ENCODE measurements at regions not wholly inside any gene's neighbourhood (a gene's known extent, or its start where the extent isn't known, plus 50 kb on each side); places are given as distances from the start of the nearest gene placed in this dataset.
"Not testable (repeated sequence)": the region's sequence is repeated elsewhere in the genome, so short reads cannot be mapped to it uniquely, and the experiment has no call there.

GRCh38 chr6:4342407-4343137, 207.2 kb upstream of the ECI2 start:
- no peaks in the 10 kb centered on the region for H3K9me3 ChIP-seq (ENCODE audit: control insufficient read depth, low read length)
- ATAC-seq (ENCODE audit: low FRiP score), result no peak
- no peak for DNase-seq
- no peaks in the 10 kb centered on the region for H3K36me3 ChIP-seq (ENCODE audit: control insufficient read depth in 1 of 2, insufficient read depth in 2 of 2, low read length in 1 of 2)
- WGBS, 2 donors, result 88 to 92% methylated on average over 4 of the region's 4 CpGs
- H3K27me3 ChIP-seq (ENCODE audit: control insufficient read depth in 1 of 2, insufficient read depth in 2 of 2, low read length in 1 of 2), result no peaks in the 10 kb centered on the region
- no peaks in the 10 kb centered on the region for H3K4me1 ChIP-seq (ENCODE audit: control insufficient read depth in 1 of 2, insufficient read depth in 2 of 2, low read length in 2 of 2)
- H3K4me3 ChIP-seq (ENCODE audit: low read length in 2 of 2), result no peak overlapping the region
- intact Hi-C loops (cut with DNase I), result no loop called here
- no peak overlapping the region for H3K27ac ChIP-seq (ENCODE audit: low read depth in 1 of 2, low read length in 2 of 2)

DNA sequence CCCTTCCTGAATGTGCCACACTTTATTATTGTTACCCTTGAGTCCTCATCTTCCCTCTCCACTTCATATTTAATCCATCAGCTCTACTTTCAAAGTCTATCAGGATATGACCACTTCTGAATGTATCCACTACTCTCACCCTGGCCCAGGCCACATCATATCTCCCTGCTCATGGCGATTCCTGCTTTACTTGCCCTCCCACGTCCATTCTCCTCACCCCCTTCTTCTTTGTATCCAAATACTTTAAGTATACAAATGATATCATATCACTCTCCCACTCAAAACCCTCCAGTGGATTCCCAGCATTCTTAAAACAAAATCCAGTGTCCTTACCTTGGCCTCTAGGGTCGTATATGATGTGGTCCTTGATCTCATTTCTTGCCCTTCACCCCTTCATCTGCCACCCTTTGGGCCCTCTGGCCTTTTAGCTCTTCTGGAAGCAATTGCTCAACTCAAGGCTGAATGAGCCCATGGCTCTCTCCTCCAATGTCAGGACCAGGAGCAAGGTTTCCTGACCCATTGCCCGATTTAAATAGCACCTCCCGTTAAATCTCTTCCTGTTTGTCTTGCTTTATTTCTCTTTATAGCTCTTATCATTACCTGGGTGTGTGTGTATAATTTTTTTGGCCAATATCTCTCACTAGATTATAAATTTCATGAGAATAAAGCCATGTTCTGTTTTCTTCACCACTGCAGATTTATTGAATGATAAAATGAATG, 205.9 kb upstream of the ECI2 start:
- WGBS, 2 donors, result 74% methylated on average over 5 of the region's 5 CpGs
- Histone ChIP-seq H3K4me3 (ENCODE audit: low read length in 2 of 2) (no peak overlapping the region), H3K4me1 (ENCODE audit: control insufficient read depth in 1 of 2, insufficient read depth in 2 of 2, low read length in 2 of 2) (no peaks in the 10 kb centered on the region), H3K36me3 (ENCODE audit: control insufficient read depth in 1 of 2, insufficient read depth in 2 of 2, low read length in 1 of 2) (no peaks in the 10 kb centered on the region), H3K9me3 (ENCODE audit: control insufficient read depth, low read length) (no peaks in the 10 kb centered on the region), H3K27ac (ENCODE audit: low read depth in 1 of 2, low read length in 2 of 2) (no peak overlapping the region), H3K27me3 (ENCODE audit: control insufficient read depth in 1 of 2, insufficient read depth in 2 of 2, low read length in 1 of 2) (no peaks in the 10 kb centered on the region)
- DNase-seq (no peak), ATAC-seq (ENCODE audit: low FRiP score) (no peak)
- intact Hi-C loops (cut with DNase I), result no loop called here

DNA sequence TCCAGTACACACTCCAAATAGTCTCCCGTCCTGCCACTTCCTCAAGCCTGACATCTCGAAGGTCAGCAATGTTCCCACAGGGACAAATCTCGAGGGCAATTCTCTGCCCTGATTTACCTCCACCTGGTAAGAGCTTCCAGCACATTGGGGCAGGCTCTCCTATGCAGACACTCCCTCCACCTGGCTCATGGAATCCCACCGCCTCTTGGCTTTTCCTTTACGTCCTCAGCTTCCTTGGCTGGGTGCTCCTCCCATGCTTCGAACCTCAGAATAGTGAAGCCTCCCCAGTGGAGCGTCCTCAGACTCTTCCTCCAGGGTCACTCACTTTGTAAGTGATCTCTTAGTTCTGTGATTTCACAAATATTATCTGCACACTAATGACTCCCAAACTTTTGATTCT, 205.2 kb upstream of the ECI2 start:
- H3K27ac ChIP-seq (ENCODE audit: low read depth in 1 of 2, low read length in 2 of 2), result no peak overlapping the region
- no peaks in the 10 kb centered on the region for H3K4me1 ChIP-seq (ENCODE audit: control insufficient read depth in 1 of 2, insufficient read depth in 2 of 2, low read length in 2 of 2)
- no peak overlapping the region for H3K4me3 ChIP-seq (ENCODE audit: low read length in 2 of 2)
- 86 to 94% methylated on average over 7 of the region's 7 CpGs for WGBS, 2 donors
- H3K9me3 ChIP-seq (ENCODE audit: control insufficient read depth, low read length), result no peaks in the 10 kb centered on the region
- H3K27me3 ChIP-seq (ENCODE audit: control insufficient read depth in 1 of 2, insufficient read depth in 2 of 2, low read length in 1 of 2), result no peaks in the 10 kb centered on the region
- ATAC-seq (ENCODE audit: low FRiP score) (no peak), DNase-seq (no peak)
- H3K36me3 ChIP-seq (ENCODE audit: control insufficient read depth in 1 of 2, insufficient read depth in 2 of 2, low read length in 1 of 2), result no peaks in the 10 kb centered on the region
- intact Hi-C loops (cut with DNase I), result no loop called here

DNA sequence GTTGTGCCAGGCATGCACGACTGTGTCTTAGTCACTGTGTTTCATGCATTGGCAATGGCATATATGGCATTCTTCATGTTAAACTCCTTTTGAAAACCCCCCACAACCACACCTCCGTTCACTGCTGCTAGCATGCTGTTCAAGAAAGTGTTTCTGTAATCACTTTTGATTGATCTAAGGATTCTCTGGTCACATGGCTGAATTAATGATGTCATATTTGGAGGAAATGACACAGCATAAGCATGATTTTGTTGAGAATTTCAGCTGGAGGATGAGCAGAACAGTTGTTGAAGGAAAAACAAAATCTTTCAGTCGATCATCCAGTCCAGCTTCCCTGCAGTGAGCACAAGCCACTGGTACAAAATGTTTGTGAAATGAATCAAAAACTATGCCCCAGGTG, 203.5 kb upstream of the ECI2 start:
- no peak for DNase-seq
- Histone ChIP-seq H3K27ac (ENCODE audit: low read depth in 1 of 2, low read length in 2 of 2) (no peak overlapping the region), H3K36me3 (ENCODE audit: control insufficient read depth in 1 of 2, insufficient read depth in 2 of 2, low read length in 1 of 2) (no peaks in the 10 kb centered on the region), H3K27me3 (ENCODE audit: control insufficient read depth in 1 of 2, insufficient read depth in 2 of 2, low read length in 1 of 2) (no peaks in the 10 kb centered on the region), H3K4me1 (ENCODE audit: control insufficient read depth in 1 of 2, insufficient read depth in 2 of 2, low read length in 2 of 2) (no peaks in the 10 kb centered on the region), H3K4me3 (ENCODE audit: low read length in 2 of 2) (no peak overlapping the region), H3K9me3 (ENCODE audit: control insufficient read depth, low read length) (no peaks in the 10 kb centered on the region)
- intact Hi-C loops (cut with DNase I), result no loop called here
- ATAC-seq (ENCODE audit: low FRiP score), result no peak
- 82 to 84% methylated on average over 3 of the region's 3 CpGs for WGBS, 2 donors

DNA sequence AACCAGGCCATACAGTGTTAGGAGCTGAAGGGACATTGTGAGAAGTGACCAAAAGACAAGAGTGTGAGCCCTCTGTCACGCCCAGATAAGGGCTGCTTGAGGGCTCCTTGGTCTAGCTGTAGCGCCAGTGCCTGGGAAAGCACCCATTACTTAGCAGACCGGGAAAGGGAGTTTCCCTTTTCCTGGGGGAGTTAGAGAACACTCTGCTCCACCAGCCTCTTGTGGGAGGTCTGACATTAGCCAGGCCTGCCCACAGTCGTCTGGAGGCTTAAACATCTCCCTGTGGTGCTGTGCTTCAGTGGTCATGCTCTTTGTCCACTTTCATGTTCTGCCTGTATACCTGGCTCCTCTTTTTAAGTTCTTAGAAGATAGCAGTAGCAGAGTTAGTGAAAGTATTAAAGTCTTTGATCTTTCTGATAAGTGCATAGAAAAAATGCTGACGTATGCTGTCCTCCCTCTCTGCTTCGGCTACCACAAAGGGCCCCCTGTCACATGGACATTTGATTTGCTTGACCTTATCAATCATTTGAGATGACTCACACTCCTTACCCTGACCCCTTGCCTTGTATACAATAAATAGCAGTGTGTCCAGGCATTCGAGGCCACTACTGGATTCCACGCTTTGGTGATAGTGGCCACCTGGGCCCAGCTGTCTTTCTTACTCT, 201.5 kb upstream of the ECI2 start:
- no peaks in the 10 kb centered on the region for H3K27me3 ChIP-seq (ENCODE audit: control insufficient read depth in 1 of 2, insufficient read depth in 2 of 2, low read length in 1 of 2)
- H3K9me3 ChIP-seq (ENCODE audit: control insufficient read depth, low read length), result no peaks in the 10 kb centered on the region
- no peaks in the 10 kb centered on the region for H3K36me3 ChIP-seq (ENCODE audit: control insufficient read depth in 1 of 2, insufficient read depth in 2 of 2, low read length in 1 of 2)
- H3K4me1 ChIP-seq (ENCODE audit: control insufficient read depth in 1 of 2, insufficient read depth in 2 of 2, low read length in 2 of 2), result no peaks in the 10 kb centered on the region
- no peak overlapping the region for H3K27ac ChIP-seq (ENCODE audit: low read depth in 1 of 2, low read length in 2 of 2)
- WGBS, 2 donors, result 75 to 82% methylated on average over 8 of the region's 8 CpGs
- intact Hi-C loops (cut with DNase I), result no loop called here
- ATAC-seq (ENCODE audit: low FRiP score), result no peak
- H3K4me3 ChIP-seq (ENCODE audit: low read length in 2 of 2), result no peak overlapping the region
- no peak for DNase-seq

DNA sequence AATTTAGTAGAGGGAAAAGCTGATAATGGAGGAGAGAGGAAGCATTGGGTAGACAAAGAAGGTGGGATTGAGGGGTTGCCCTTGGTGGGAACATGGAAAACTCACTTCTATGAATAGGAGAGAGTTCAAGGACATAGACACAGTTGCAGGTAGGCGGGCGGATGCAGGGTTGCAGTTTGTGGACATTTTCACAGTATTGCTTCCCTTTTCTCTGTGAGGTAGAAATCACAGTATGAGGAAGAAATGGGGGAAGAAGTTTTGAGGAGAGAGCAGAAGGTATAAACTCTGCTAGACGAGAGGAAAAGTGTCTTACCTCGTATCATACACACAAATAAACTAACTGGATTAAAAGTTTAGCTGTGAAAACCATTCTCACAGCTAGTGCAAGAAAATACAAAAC, 200.7 kb upstream of the ECI2 start:
- no peaks in the 10 kb centered on the region for H3K36me3 ChIP-seq (ENCODE audit: control insufficient read depth in 1 of 2, insufficient read depth in 2 of 2, low read length in 1 of 2)
- WGBS, 2 donors, result 86 to 90% methylated on average over 4 of the region's 4 CpGs
- DNase-seq, result no peak
- intact Hi-C loops (cut with DNase I), result no loop called here
- no peaks in the 10 kb centered on the region for H3K9me3 ChIP-seq (ENCODE audit: control insufficient read depth, low read length)
- H3K4me3 ChIP-seq (ENCODE audit: low read length in 2 of 2), result no peak overlapping the region
- H3K4me1 ChIP-seq (ENCODE audit: control insufficient read depth in 1 of 2, insufficient read depth in 2 of 2, low read length in 2 of 2), result no peaks in the 10 kb centered on the region
- no peak overlapping the region for H3K27ac ChIP-seq (ENCODE audit: low read depth in 1 of 2, low read length in 2 of 2)
- no peaks in the 10 kb centered on the region for H3K27me3 ChIP-seq (ENCODE audit: control insufficient read depth in 1 of 2, insufficient read depth in 2 of 2, low read length in 1 of 2)
- no peak for ATAC-seq (ENCODE audit: low FRiP score)

- H3K9me3 ChIP-seq (ENCODE audit: control insufficient read depth, low read length); H3K4me1 ChIP-seq (ENCODE audit: control insufficient read depth in 1 of 2, insufficient read depth in 2 of 2, low read length in 2 of 2); DNase-seq; H3K36me3 ChIP-seq (ENCODE audit: control insufficient read depth in 1 of 2, insufficient read depth in 2 of 2, low read length in 1 of 2); intact Hi-C loops (cut with DNase I); H3K27me3 ChIP-seq (ENCODE audit: control insufficient read depth in 1 of 2, insufficient read depth in 2 of 2, low read length in 1 of 2); H3K4me3 ChIP-seq (ENCODE audit: low read length in 2 of 2); H3K27ac ChIP-seq (ENCODE audit: low read depth in 1 of 2, low read length in 2 of 2); ATAC-seq (ENCODE audit: low FRiP score): not testable (repeated sequence)
- WGBS, 2 donors, result 77 to 80% methylated on average over 20 to 24 of the region's 24 CpGs
Measured at GRCh38 chr6:4334158-4334740, 198.9 kb upstream of the ECI2 start.

DNA sequence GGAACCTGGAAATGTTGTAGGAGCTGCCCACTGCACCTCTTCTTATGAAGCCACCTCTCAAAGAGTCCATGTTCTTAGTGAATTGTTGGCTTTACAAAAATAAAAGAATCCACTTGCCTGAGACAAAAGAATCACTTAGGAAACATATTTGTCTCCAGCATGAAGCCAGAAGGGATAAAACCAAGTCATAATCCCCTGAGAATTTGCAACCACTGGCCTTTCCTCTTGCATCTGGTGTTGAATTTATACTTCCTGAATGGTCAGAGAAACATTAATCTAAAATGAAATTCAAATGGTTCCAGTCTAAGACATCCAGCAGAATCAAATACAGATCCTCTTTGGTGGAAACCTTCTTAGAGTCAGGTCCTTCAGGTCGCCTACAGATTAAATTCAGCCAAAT, 192.5 kb upstream of the ECI2 start:
- H3K4me3 ChIP-seq (ENCODE audit: low read length in 2 of 2), result no peak overlapping the region
- 90 to 91% methylated on average over 1 of the region's 1 CpG for WGBS, 2 donors
- no peaks in the 10 kb centered on the region for H3K36me3 ChIP-seq (ENCODE audit: control insufficient read depth in 1 of 2, insufficient read depth in 2 of 2, low read length in 1 of 2)
- no peaks in the 10 kb centered on the region for H3K9me3 ChIP-seq (ENCODE audit: control insufficient read depth, low read length)
- ATAC-seq (ENCODE audit: low FRiP score) (no peak), DNase-seq (no peak)
- intact Hi-C loops (cut with DNase I), result no loop called here
- no peak overlapping the region for H3K27ac ChIP-seq (ENCODE audit: low read depth in 1 of 2, low read length in 2 of 2)
- no peaks in the 10 kb centered on the region for H3K27me3 ChIP-seq (ENCODE audit: control insufficient read depth in 1 of 2, insufficient read depth in 2 of 2, low read length in 1 of 2)
- no peaks in the 10 kb centered on the region for H3K4me1 ChIP-seq (ENCODE audit: control insufficient read depth in 1 of 2, insufficient read depth in 2 of 2, low read length in 2 of 2)
